ENCODE measurements at regions not wholly inside any gene's neighbourhood (a gene's known extent, or its start where the extent isn't known, plus 50 kb on each side); places are given as distances from the start of the nearest gene placed in this dataset.

DNA sequence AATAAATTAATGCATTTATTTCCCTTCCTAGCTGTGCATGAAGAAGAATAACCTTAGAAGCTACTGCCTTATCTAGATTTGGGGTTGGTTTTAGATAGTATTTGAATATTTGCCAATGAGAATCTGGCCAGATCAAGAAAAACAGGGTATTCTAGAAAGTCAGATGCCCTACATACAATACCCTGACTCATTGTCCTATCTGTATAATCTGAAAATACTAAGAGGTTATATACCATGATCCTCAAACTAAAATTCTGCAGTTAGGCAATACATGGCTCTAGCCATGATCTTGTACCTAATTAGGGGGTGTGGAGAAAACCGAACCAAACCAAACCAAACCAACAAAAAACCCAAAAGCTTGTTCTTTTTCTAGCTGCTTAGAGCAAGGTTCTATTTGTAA is 240.4 kb upstream of the LYZL1 start:
- Histone ChIP-seq H3K79me2 (ENCODE audit: low read length) (no peaks in the 10 kb centered on the region), H3K27me3 (replicated peaks; ENCODE audit: insufficient read depth, low read length) (no peaks in the 10 kb centered on the region), H2AFZ (ENCODE audit: low read length) (no peak overlapping the region), H3F3A (ENCODE audit: insufficient read depth, low read length) (no peaks in the 10 kb centered on the region), H3K9me3 (replicated peaks; ENCODE audit: insufficient read depth, low read length) (no peaks in the 10 kb centered on the region), H3K27ac (ENCODE audit: low read length) (no peak overlapping the region), H3K36me3 (replicated peaks; ENCODE audit: insufficient read depth, low read length) (no peaks in the 10 kb centered on the region), H4K20me1 (ENCODE audit: insufficient read depth, low read length) (no peaks in the 10 kb centered on the region), H3K4me1 (ENCODE audit: low read length) (no peaks in the 10 kb centered on the region), H3K4me3 (ENCODE audit: low read length) (no peak overlapping the region), H3K9ac (ENCODE audit: low read length) (no peak overlapping the region), H3K9me2 (replicated peaks; ENCODE audit: insufficient read depth, low read length) (no peaks in the 10 kb centered on the region), H3K4me2 (ENCODE audit: low read depth, low read length) (no peak overlapping the region)
- DNase-seq = no peak
- TF ChIP-seq EZH2phosphoT487 (IDR thresholded peaks at IDR 0.05; ENCODE audit: low read length) = no peak
- no peak for TF ChIP-seq EZH2 (optimal IDR thresholded peaks at IDR 0.05; ENCODE audit: low read depth, low read length)
- TF ChIP-seq CTCF (IDR thresholded peaks at IDR 0.05; ENCODE audit: low read length) = no peak

DNA sequence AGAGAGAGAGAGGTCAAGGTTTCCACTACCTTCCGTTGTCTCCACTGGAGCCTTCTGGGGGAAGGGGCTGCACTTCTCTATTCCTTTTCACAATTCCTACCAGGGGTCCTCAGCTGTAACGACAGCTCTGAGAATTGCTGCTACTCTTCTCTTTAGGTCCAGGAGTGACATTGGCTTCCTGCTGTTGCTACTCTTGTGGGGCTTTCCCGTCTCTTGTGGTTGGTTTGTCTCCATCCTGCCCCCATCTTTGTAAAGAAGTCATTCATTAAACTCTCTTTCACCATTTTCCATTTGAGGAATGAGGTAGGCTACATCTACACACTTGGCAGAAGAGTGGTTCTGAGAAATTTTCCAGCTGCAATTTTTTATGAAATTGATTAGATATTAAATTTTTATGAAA is 238.8 kb upstream of the LYZL1 start:
- Histone ChIP-seq H3K4me1 (ENCODE audit: low read length) (no peaks in the 10 kb centered on the region), H2AFZ (ENCODE audit: low read length) (no peak overlapping the region), H4K20me1 (ENCODE audit: insufficient read depth, low read length) (no peaks in the 10 kb centered on the region), H3K4me2 (ENCODE audit: low read depth, low read length) (no peak overlapping the region), H3K27ac (ENCODE audit: low read length) (no peak overlapping the region), H3K9me3 (replicated peaks; ENCODE audit: insufficient read depth, low read length) (no peaks in the 10 kb centered on the region), H3F3A (ENCODE audit: insufficient read depth, low read length) (no peaks in the 10 kb centered on the region), H3K27me3 (replicated peaks; ENCODE audit: insufficient read depth, low read length) (no peaks in the 10 kb centered on the region), H3K9ac (ENCODE audit: low read length) (no peak overlapping the region), H3K36me3 (replicated peaks; ENCODE audit: insufficient read depth, low read length) (no peaks in the 10 kb centered on the region), H3K4me3 (ENCODE audit: low read length) (no peak overlapping the region), H3K9me2 (replicated peaks; ENCODE audit: insufficient read depth, low read length) (no peaks in the 10 kb centered on the region), H3K79me2 (ENCODE audit: low read length) (no peaks in the 10 kb centered on the region)
- TF ChIP-seq EZH2phosphoT487 (IDR thresholded peaks at IDR 0.05; ENCODE audit: low read length) (no peak), CTCF (IDR thresholded peaks at IDR 0.05; ENCODE audit: low read length) (no peak), EZH2 (optimal IDR thresholded peaks at IDR 0.05; ENCODE audit: low read depth, low read length) (no peak)
- DNase-seq = no peak

DNA sequence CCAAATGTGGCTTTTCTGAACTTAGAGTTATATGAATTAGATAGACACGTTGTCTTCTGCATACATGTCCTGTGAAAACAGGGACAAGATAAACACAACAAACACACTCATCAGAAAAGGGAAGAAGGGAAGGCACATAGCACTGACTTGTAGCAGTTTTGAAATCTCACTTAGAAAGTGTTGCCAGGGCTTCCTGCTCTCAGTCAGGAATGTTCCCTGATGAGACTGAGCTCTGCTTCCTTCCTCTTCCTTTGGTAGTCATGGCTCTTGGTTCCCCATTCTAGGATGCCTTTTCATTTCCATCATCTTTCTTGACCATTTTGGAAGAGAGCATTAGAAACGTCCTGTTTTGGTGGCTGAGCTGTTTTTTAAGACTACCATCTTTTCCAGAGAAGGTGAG is 233.8 kb upstream of the LYZL1 start:
- no peak overlapping the region for H3K9ac ChIP-seq (ENCODE audit: low read length)
- H4K20me1 ChIP-seq (ENCODE audit: insufficient read depth, low read length) = no peaks in the 10 kb centered on the region
- H3K4me3 ChIP-seq (ENCODE audit: low read length) = no peak overlapping the region
- H3K4me1 ChIP-seq (ENCODE audit: low read length) = no peaks in the 10 kb centered on the region
- H3K79me2 ChIP-seq (ENCODE audit: low read length) = no peaks in the 10 kb centered on the region
- no peak for DNase-seq
- H3K9me2 ChIP-seq (replicated peaks; ENCODE audit: insufficient read depth, low read length) = no peaks in the 10 kb centered on the region
- TF ChIP-seq EZH2 (optimal IDR thresholded peaks at IDR 0.05; ENCODE audit: low read depth, low read length) (no peak), EZH2phosphoT487 (IDR thresholded peaks at IDR 0.05; ENCODE audit: low read length) (no peak), CTCF (IDR thresholded peaks at IDR 0.05; ENCODE audit: low read length) (no peak)
- no peak overlapping the region for H3K4me2 ChIP-seq (ENCODE audit: low read depth, low read length)
- no peaks in the 10 kb centered on the region for H3K36me3 ChIP-seq (replicated peaks; ENCODE audit: insufficient read depth, low read length)
- H3K27ac ChIP-seq (ENCODE audit: low read length) = no peak overlapping the region
- no peaks in the 10 kb centered on the region for H3F3A ChIP-seq (ENCODE audit: insufficient read depth, low read length)
- H3K9me3 ChIP-seq (replicated peaks; ENCODE audit: insufficient read depth, low read length) = no peaks in the 10 kb centered on the region
- H2AFZ ChIP-seq (ENCODE audit: low read length) = no peak overlapping the region
- H3K27me3 ChIP-seq (replicated peaks; ENCODE audit: insufficient read depth, low read length) = no peaks in the 10 kb centered on the region
